NCI-H2171 (cell line): ENCODE measurements at regions not wholly inside any gene's neighbourhood (a gene's known extent, or its start where the extent isn't known, plus 50 kb on each side); places are given as distances from the start of the nearest gene placed in this dataset.

Experiments
- DNase-seq: peaks from one replicate; lab custom pipeline; 2025; lab: John Stamatoyannopoulos, UW

GRCh38 chr9:16202914-16203728, 650.3 kb downstream of the CCDC171 start:
- no peak for DNase-seq

- no peak for DNase-seq
These were observed 651.1 kb downstream of the CCDC171 start for GRCh38 chr9:16203729-16204573.

GRCh38 chr9:16205455-16205854, 652.6 kb downstream of the CCDC171 start:
- no peak for DNase-seq

GRCh38 chr9:16206518-16206917, 653.7 kb downstream of the CCDC171 start:
- DNase-seq: no peak

- no peak for DNase-seq
These were observed 654.3 kb downstream of the CCDC171 start for GRCh38 chr9:16207161-16207560.

GRCh38 chr9:16210440-16210839, 657.6 kb downstream of the CCDC171 start:
- DNase-seq: no peak

- no peak for DNase-seq
These were observed 658.5 kb downstream of the BNC2 start for GRCh38 chr9:16211946-16212345.

GRCh38 chr9:16213781-16214515, 656.5 kb downstream of the BNC2 start:
- no peak for DNase-seq

- no peak for DNase-seq
These were observed 655.7 kb downstream of the BNC2 start for GRCh38 chr9:16214677-16215352.

- no peak for DNase-seq
These were observed 655.2 kb downstream of the BNC2 start for GRCh38 chr9:16215353-16215680.

- DNase-seq: no peak
These were observed 652.3 kb downstream of the BNC2 start for GRCh38 chr9:16217943-16218701.

GRCh38 chr9:16221366-16221765, 649.1 kb downstream of the BNC2 start:
- no peak for DNase-seq

GRCh38 chr9:16221822-16222547, 648.5 kb downstream of the BNC2 start:
- DNase-seq: no peak

GRCh38 chr9:16223074-16223871, 647.2 kb downstream of the BNC2 start:
- no peak for DNase-seq

GRCh38 chr9:16230731-16231130, 639.7 kb downstream of the BNC2 start:
- DNase-seq: no peak

- no peak for DNase-seq
These were observed 634.2 kb downstream of the BNC2 start for GRCh38 chr9:16236311-16236710.

- no peak for DNase-seq
These were observed 633.6 kb downstream of the BNC2 start for GRCh38 chr9:16236882-16237281.

GRCh38 chr9:16238623-16239138, 631.8 kb downstream of the BNC2 start:
- DNase-seq: no peak

- no peak for DNase-seq
These were observed 629.2 kb downstream of the BNC2 start for GRCh38 chr9:16241231-16241630.

GRCh38 chr9:16243798-16244197, 626.7 kb downstream of the BNC2 start:
- DNase-seq: no peak
